Skeletal muscle tissue (tissue), 4 donors: ENCODE measurements at regions not wholly inside any gene's neighbourhood (a gene's known extent, or its start where the extent isn't known, plus 50 kb on each side); places are given as distances from the start of the nearest gene placed in this dataset. TPM values are rescaled to one million over a fixed set of nuclear protein-coding genes. Genes with fewer than 3 reads are reported as not detected.

Experiments used
- H3K27ac ChIP-seq: one replicate; pipeline ENCODE4 v1.7.0; 2013; ENCODE audit warnings: mild to moderate bottlenecking, low read depth, low read length, inconsistent platforms
- H3K27me3 ChIP-seq, 3 donors: one replicate each; pipeline ENCODE4 v1.7.0; 2013; ENCODE audit warnings: low read length in 3 of 3; ENCODE audit not compliant: control insufficient read depth in 3 of 3, insufficient read depth in 3 of 3
- H3K36me3 ChIP-seq, 3 donors: one replicate each; pipeline ENCODE4 v1.7.0; 2013; ENCODE audit warnings: low read length in 3 of 3; ENCODE audit not compliant: control insufficient read depth in 3 of 3, insufficient read depth in 3 of 3
- H3K4me1 ChIP-seq, 3 donors: one replicate each; pipeline ENCODE4 v1.7.0; 2013; ENCODE audit warnings: low read length in 3 of 3, mild to moderate bottlenecking in 3 of 3; ENCODE audit not compliant: control insufficient read depth in 3 of 3, insufficient read depth in 3 of 3
- H3K4me3 ChIP-seq, 3 donors: one replicate each; pipeline ENCODE4 v1.7.0; 2013; ENCODE audit warnings: low read length in 3 of 3
- H3K9ac ChIP-seq, 3 donors: one replicate each; pipeline ENCODE4 v1.7.0; 2013; ENCODE audit warnings: low read length in 3 of 3, mild to moderate bottlenecking in 3 of 3, moderate library complexity in 2 of 3, low read depth in 1 of 3
- H3K9me3 ChIP-seq, 3 donors: one replicate each; pipeline ENCODE4 v1.7.0; 2013; ENCODE audit warnings: low read length in 3 of 3; ENCODE audit not compliant: control insufficient read depth in 3 of 3
- small RNA-seq: library from RNA; depleted of rRNA; stranded (forward); fragments of <200 nt; gene quantifications from one replicate; pipeline ENCODE3, GENCODE V24; 2014
- donor health status: Osteomylitis.

GRCh38 chr14:25759256-25759655, 709.3 kb upstream of the STXBP6 start:
- Histone ChIP-seq H3K9ac (no peak overlapping the region), H3K27ac (no peak overlapping the region), H3K27me3 (no peaks in the 10 kb centered on the region)

GRCh38 chr14:25757364-25757763, 707.4 kb upstream of the STXBP6 start:
- Histone ChIP-seq H3K4me3 (no peak overlapping the region), H3K9ac (no peak overlapping the region), H3K9me3 (no peaks in the 10 kb centered on the region), H3K27me3 (no peaks in the 10 kb centered on the region), H3K36me3 (no peaks in the 10 kb centered on the region), H3K27ac (no peak overlapping the region), H3K4me1 (no peaks in the 10 kb centered on the region)

More at GRCh38 chr14:25759256-25759655, 709.3 kb upstream of the STXBP6 start:
- Histone ChIP-seq H3K9me3 (no peaks in the 10 kb centered on the region), H3K4me3 (no peak overlapping the region), H3K4me1 (no peaks in the 10 kb centered on the region), H3K36me3 (no peaks in the 10 kb centered on the region)

- H3K4me3 ChIP-seq, result no peak overlapping the region
- H3K27ac ChIP-seq, result no peak overlapping the region
- no peaks in the 10 kb centered on the region for H3K36me3 ChIP-seq
- no peaks in the 10 kb centered on the region for H3K27me3 ChIP-seq
- H3K9ac ChIP-seq, result no peak overlapping the region
- no peaks in the 10 kb centered on the region for H3K9me3 ChIP-seq
- no peaks in the 10 kb centered on the region for H3K4me1 ChIP-seq
Measured at GRCh38 chr14:25756876-25757275, 706.9 kb upstream of the STXBP6 start.

- H3K4me3 ChIP-seq, result no peak overlapping the region
- H3K27ac ChIP-seq, result no peak overlapping the region
- no peaks in the 10 kb centered on the region for H3K27me3 ChIP-seq
- no peaks in the 10 kb centered on the region for H3K9me3 ChIP-seq
- H3K4me1 ChIP-seq, result no peaks in the 10 kb centered on the region
- no peaks in the 10 kb centered on the region for H3K36me3 ChIP-seq
- no peak overlapping the region for H3K9ac ChIP-seq
Measured at GRCh38 chr14:25753130-25753529, 703.2 kb upstream of the STXBP6 start.

GRCh38 chr14:25750436-25750835, 700.5 kb upstream of the STXBP6 start:
- Histone ChIP-seq H3K27me3 (no peaks in the 10 kb centered on the region), H3K9me3 (no peaks in the 10 kb centered on the region), H3K36me3 (no peaks in the 10 kb centered on the region), H3K4me1 (no peaks in the 10 kb centered on the region), H3K4me3 (no peak overlapping the region), H3K27ac (no peak overlapping the region), H3K9ac (no peak overlapping the region)

Small RNA genes lying in the stretch of these regions (small RNA-seq; reads per million reads assigned to genes)
- gene RF00440, result not detected
